RKO (cell line): ENCODE measurements at regions not wholly inside any gene's neighbourhood (a gene's known extent, or its start where the extent isn't known, plus 50 kb on each side); places are given as distances from the start of the nearest gene placed in this dataset.

Experiments used
- DNase-seq: peaks from one replicate; pipeline ENCODE4 v3.0.0-alpha.2; 2016; ENCODE audit warnings: low spot score

GRCh38 chr5:107293541-107294210, 377.1 kb downstream of the EFNA5 start:
- DNase-seq: no peak

- no peak for DNase-seq
These were observed 378.9 kb downstream of the EFNA5 start for GRCh38 chr5:107291866-107292265.

GRCh38 chr5:107290780-107291398, 379.8 kb downstream of the EFNA5 start:
- no peak for DNase-seq

GRCh38 chr5:107289030-107289714, 381.6 kb downstream of the EFNA5 start:
- DNase-seq: no peak

- DNase-seq: no peak
These were observed 384.2 kb downstream of the EFNA5 start for GRCh38 chr5:107286447-107287098.

GRCh38 chr5:107285772-107286171, 385.0 kb downstream of the EFNA5 start:
- no peak for DNase-seq

- DNase-seq: peak; percentile 36
These were observed 385.8 kb downstream of the EFNA5 start for GRCh38 chr5:107284822-107285525.

- DNase-seq: no peak
These were observed 388.7 kb downstream of the EFNA5 start for GRCh38 chr5:107282061-107282460.

GRCh38 chr5:107278774-107279173, 392.0 kb downstream of the EFNA5 start:
- no peak for DNase-seq

GRCh38 chr5:107277485-107278125, 393.1 kb downstream of the EFNA5 start:
- no peak for DNase-seq

GRCh38 chr5:107275333-107275732, 395.4 kb downstream of the EFNA5 start:
- DNase-seq: no peak

GRCh38 chr5:107274571-107274970, 396.2 kb downstream of the EFNA5 start:
- DNase-seq: no peak

GRCh38 chr5:107272954-107273353, 397.8 kb downstream of the EFNA5 start:
- no peak for DNase-seq

GRCh38 chr5:107272509-107272908, 398.2 kb downstream of the EFNA5 start:
- DNase-seq: no peak

- no peak for DNase-seq
These were observed 398.9 kb downstream of the EFNA5 start for GRCh38 chr5:107271682-107272350.

- DNase-seq: no peak
These were observed 400.2 kb downstream of the EFNA5 start for GRCh38 chr5:107270561-107270960.

- DNase-seq: no peak
These were observed 401.1 kb downstream of the EFNA5 start for GRCh38 chr5:107269678-107270077.

GRCh38 chr5:107269256-107269655, 401.5 kb downstream of the EFNA5 start:
- no peak for DNase-seq

GRCh38 chr5:107268241-107268640, 402.5 kb downstream of the EFNA5 start:
- no peak for DNase-seq

- DNase-seq: no peak
These were observed 404.6 kb downstream of the EFNA5 start for GRCh38 chr5:107266100-107266499.

GRCh38 chr5:107265193-107265592, 405.5 kb downstream of the EFNA5 start:
- no peak for DNase-seq
